HCT116 (cell line): ENCODE measurements at regions not wholly inside any gene's neighbourhood (a gene's known extent, or its start where the extent isn't known, plus 50 kb on each side); places are given as distances from the start of the nearest gene placed in this dataset.

Source experiments
- ATAC-seq: fragments of 200-7000 bp; cut with Tn5 transposase; 2 replicates; pipeline ENCODE4 v1.9.1; 2020; ENCODE audit warnings: mild to moderate bottlenecking, moderate library complexity
- BruUV-seq: library from RNA; stranded (reverse); fragments of 400-500 nt; replicated peaks from 2 replicates; lab custom pipeline; 2021; lab: Mats Ljungman, UMichigan
- CTCF ChIA-PET: fragments of 300-600 bp; sonication (Branson Sonifier 250); formaldehyde crosslinking; loops from one replicate; lab custom pipeline; 2021; ENCODE audit warnings: antibody characterized with exemption; lab: Charles Lee
- POLR2A ChIA-PET: fragments of 300-600, 350-600 bp; sonication (Branson Sonifier 250); formaldehyde crosslinking; loops from one replicate; lab custom pipeline; 2021; ENCODE audit warnings: antibody characterized with exemption; lab: Charles Lee
- RAD21 ChIA-PET, 2 experiments: fragments of 300-600 bp; sonication (Branson Sonifier 250); formaldehyde crosslinking; loops; one replicate each; lab custom pipeline; 2023; ENCODE audit warnings: low total read pairs in 2 of 2; ENCODE audit not compliant: uncharacterized antibody in 2 of 2, unreplicated experiment in 2 of 2, low non-redundant PET in 1 of 2; lab: Charles Lee
- DNase-seq: peaks from one replicate; pipeline ENCODE4 v3.0.0-alpha.2; 2010; ENCODE audit warnings: low read depth, low spot score
- H2AFZ ChIP-seq: fragments of 200-600 bp; shearing (Covaris generic), sonication (generic); 2 replicates; pipeline ENCODE4 v1.6.1; 2017; ENCODE audit warnings: low read depth, mixed run types, mixed read lengths, antibody characterized with exemption, low read length; ENCODE audit not compliant: poor library complexity, severe bottlenecking
- H3K27ac ChIP-seq: 2 replicates; pipeline ENCODE4 v1.5.1; 2012; ENCODE audit warnings: low read depth, low read length
- H3K27me3 ChIP-seq: fragments of 200-600 bp; sonication (generic); 2 replicates; pipeline ENCODE4 v1.6.1; 2016; ENCODE audit warnings: mixed run types, low read length, mixed read lengths; ENCODE audit not compliant: insufficient read depth
- H3K36me3 ChIP-seq, 2 experiments: fragments of 200-500 bp in 1 of 2; fragments of 200-600 bp in 1 of 2; sonication (Bioruptor generic) in 1 of 2; sonication (generic) in 1 of 2; 2 replicates each; pipeline versions ENCODE4 v1.5.1 to v1.6.1; 2014 to 2016; ENCODE audit warnings: low read length in 2 of 2, inconsistent platforms in 1 of 2, mixed read lengths in 1 of 2, mixed run types in 1 of 2; ENCODE audit not compliant: insufficient read depth in 2 of 2, control insufficient read depth in 1 of 2
- H3K4me1 ChIP-seq, 2 experiments: fragments of 200-600 bp in 1 of 2; sonication (generic) in 1 of 2; 2 replicates each; pipeline versions ENCODE4 v1.5.1 to v1.6.1; 2012 to 2017; ENCODE audit warnings: low read length in 2 of 2, inconsistent platforms in 1 of 2, mild to moderate bottlenecking in 1 of 2, mixed read lengths in 1 of 2, mixed run types in 1 of 2, moderate library complexity in 1 of 2; ENCODE audit not compliant: insufficient read depth in 2 of 2, control insufficient read depth in 1 of 2
- H3K4me2 ChIP-seq: fragments of 200-600 bp; sonication (generic); 2 replicates; pipeline ENCODE4 v1.6.1; 2017; ENCODE audit warnings: mixed run types, low read length, mixed read lengths
- H3K4me3 ChIP-seq, 2 experiments: fragments of 200-600 bp in 1 of 2; sonication (generic) in 1 of 2; replicated peaks in 1 of 2; 2 replicates each; pipeline ENCODE4 v1.5.1; 2011 to 2016; ENCODE audit warnings: low read length in 2 of 2, control low read depth in 1 of 2, low read depth in 1 of 2, mild to moderate bottlenecking in 1 of 2, mixed read lengths in 1 of 2, mixed run types in 1 of 2
- H3K79me2 ChIP-seq: fragments of 200-600 bp; sonication (generic); 2 replicates; pipeline ENCODE4 v1.6.1; 2017; ENCODE audit warnings: mild to moderate bottlenecking, mixed run types, low read length, moderate library complexity, mixed read lengths; ENCODE audit not compliant: insufficient read depth
- H3K9ac ChIP-seq: fragments of 200-600 bp; sonication (generic); 2 replicates; pipeline ENCODE4 v1.6.1; 2016; ENCODE audit warnings: low read length, mixed read lengths
- H3K9me2 ChIP-seq: fragments of 200-600 bp; sonication (generic), shearing (Covaris generic); 2 replicates; pipeline ENCODE4 v1.6.1; 2017; ENCODE audit warnings: mixed run types, mild to moderate bottlenecking, moderate library complexity; ENCODE audit not compliant: insufficient read depth
- H3K9me3 ChIP-seq, 2 experiments: fragments of 200-500 bp in 1 of 2; fragments of 200-600 bp in 1 of 2; sonication (Bioruptor generic) in 1 of 2; sonication (generic) in 1 of 2; 2 replicates each; pipeline ENCODE4 v1.6.1; 2014 to 2017; ENCODE audit warnings: low read length in 2 of 2, mixed read lengths in 2 of 2, inconsistent platforms in 1 of 2, low read depth in 1 of 2, mild to moderate bottlenecking in 1 of 2, mixed run types in 1 of 2, moderate library complexity in 1 of 2; ENCODE audit not compliant: control insufficient read depth in 1 of 2, insufficient read depth in 1 of 2
- H4K20me1 ChIP-seq: fragments of 200-600 bp; sonication (generic), shearing (Covaris generic); 2 replicates; pipeline ENCODE4 v1.6.1; 2017; ENCODE audit warnings: mixed run types, mild to moderate bottlenecking, moderate library complexity; ENCODE audit not compliant: insufficient read depth
- ATF3 ChIP-seq: IDR thresholded peaks from 2 replicates; pipeline ENCODE4 v1.6.1; 2012
- CBX3 ChIP-seq: IDR thresholded peaks from 2 replicates; pipeline ENCODE4 v1.6.1; 2012; ENCODE audit warnings: low read depth
- CEBPB ChIP-seq: IDR thresholded peaks from 2 replicates; pipeline ENCODE4 v1.6.1; 2012; ENCODE audit warnings: low read depth
- EGR1 ChIP-seq: IDR thresholded peaks from 2 replicates; pipeline ENCODE4 v1.6.1; 2012; ENCODE audit warnings: low read depth
- ELF1 ChIP-seq: IDR thresholded peaks from 2 replicates; pipeline ENCODE4 v1.6.1; 2012; ENCODE audit warnings: low read depth, borderline replicate concordance
- FOSL1 ChIP-seq: IDR thresholded peaks from 2 replicates; pipeline ENCODE4 v1.6.1; 2012; ENCODE audit warnings: low read depth
- MAX ChIP-seq: IDR thresholded peaks from 2 replicates; pipeline ENCODE4 v1.6.1; 2012
- POLR2A ChIP-seq: IDR thresholded peaks from 2 replicates; pipeline ENCODE4 v1.7.0; 2011; ENCODE audit warnings: borderline replicate concordance; ENCODE audit not compliant: insufficient read depth, insufficient read length; ENCODE audit errors: extremely low read depth
- POLR2AphosphoS5 ChIP-seq: IDR thresholded peaks from 2 replicates; pipeline ENCODE4 v1.6.1; 2011; ENCODE audit warnings: mild to moderate bottlenecking, low read depth, low read length, moderate library complexity
- SIN3A ChIP-seq: IDR thresholded peaks from 2 replicates; pipeline ENCODE4 v1.6.1; 2012; ENCODE audit warnings: low read depth
- SRF ChIP-seq: IDR thresholded peaks from 2 replicates; pipeline ENCODE4 v1.6.1; 2012; ENCODE audit warnings: low read depth
- TCF7L2 ChIP-seq: IDR thresholded peaks from 2 replicates; pipeline ENCODE4 v1.7.0; 2011; ENCODE audit warnings: borderline replicate concordance, inconsistent platforms; ENCODE audit not compliant: insufficient read depth, insufficient read length; ENCODE audit errors: extremely low read depth
- YY1 ChIP-seq: IDR thresholded peaks from 2 replicates; pipeline ENCODE4 v1.6.1; 2011; ENCODE audit warnings: low read length, low read depth, moderate library complexity, mild to moderate bottlenecking; ENCODE audit not compliant: insufficient replicate concordance; ENCODE audit errors: extremely low read depth
- ZBTB33 ChIP-seq: IDR thresholded peaks from 2 replicates; pipeline ENCODE4 v1.6.1; 2011; ENCODE audit warnings: mild to moderate bottlenecking, low read length, moderate library complexity; ENCODE audit not compliant: insufficient replicate concordance; ENCODE audit errors: extremely low read depth
- ZFX ChIP-seq: fragments of 450-650 bp; IDR thresholded peaks from 2 replicates; pipeline ENCODE4 v1.6.1; 2017
- intact Hi-C: fragments of 100-400 bp; cut with micrococcal nuclease; formaldehyde crosslinking; loops from 2 replicates; pipeline ENCODE4 v1.10.0; 2022

- RAD21 ChIA-PET, result interaction anchor here (0.7 kb wide), 2 partner anchors 297 to 431 kb away, joined by 5 to 6 read pairs; no protein-coding TSS in a partner anchor
- Histone ChIP-seq H3K4me3 (no peak overlapping the region), H4K20me1 (no peaks in the 10 kb centered on the region), H2AFZ (no peak overlapping the region), H3K36me3 (no peaks in the 10 kb centered on the region), H3K9ac (no peak overlapping the region), H3K4me1 (no peaks in the 10 kb centered on the region), H3K9me3 (no peaks in the 10 kb centered on the region), H3K9me2 (no peaks in the 10 kb centered on the region), H3K27me3 (no peaks in the 10 kb centered on the region), H3K79me2 (no peaks in the 10 kb centered on the region), H3K4me2 (no peak overlapping the region), H3K27ac (no peak overlapping the region)
- POLR2A ChIA-PET, result no interaction called here
- intact Hi-C loops, result no loop called here
- TF ChIP-seq EGR1, result no peak
- TF ChIP-seq TCF7L2, result no peak
- no peak for ATAC-seq
- no TSS peak for BruUV-seq
- CTCF ChIA-PET, result interaction anchor here (1.2 to 1.9 kb wide), 2 partner anchors 316 to 541 kb away, joined by 3 to 20 read pairs; no protein-coding TSS in a partner anchor
- DNase-seq, result no peak
Measured at GRCh38 chr2:234565842-234566619, 69.2 kb upstream of the ARL4C start.

GRCh38 chr2:234565201-234565600 lies 68.3 kb upstream of the ARL4C start:
- Histone ChIP-seq H4K20me1 (no peaks in the 10 kb centered on the region), H2AFZ (no peak overlapping the region), H3K27me3 (no peaks in the 10 kb centered on the region), H3K4me1 (no peaks in the 10 kb centered on the region), H3K27ac (no peak overlapping the region), H3K9me2 (no peaks in the 10 kb centered on the region), H3K9me3 (no peaks in the 10 kb centered on the region), H3K36me3 (no peaks in the 10 kb centered on the region), H3K4me3 (no peak overlapping the region), H3K9ac (no peak overlapping the region), H3K4me2 (no peak overlapping the region), H3K79me2 (no peaks in the 10 kb centered on the region)
- POLR2A ChIA-PET, result no interaction called here
- no TSS peak for BruUV-seq
- intact Hi-C loops, result no loop called here
- CTCF ChIA-PET, result interaction anchor here (1.1 to 1.9 kb wide), 4 partner anchors 315 to 552 kb away, joined by 3 to 20 read pairs (median 6); no protein-coding TSS in a partner anchor
- DNase-seq (no peak), ATAC-seq (no peak)
- RAD21 ChIA-PET, result interaction anchor here in 1 of 2 experiments (0.7 to 1.2 kb wide), 2 partner anchors 14 to 430 kb away, joined by 5 read pairs; no protein-coding TSS in a partner anchor
- TF ChIP-seq FOSL1 (no peak), CEBPB (no peak), SRF (no peak), ELF1 (no peak), POLR2AphosphoS5 (no peak), CBX3 (no peak), MAX (no peak), EGR1 (no peak), ZFX (no peak), SIN3A (no peak), POLR2A (no peak), ZBTB33 (no peak), ATF3 (no peak), YY1 (no peak)
